ENCODE measurements at regions not wholly inside any gene's neighbourhood (a gene's known extent, or its start where the extent isn't known, plus 50 kb on each side); places are given as distances from the start of the nearest gene placed in this dataset.

DNA sequence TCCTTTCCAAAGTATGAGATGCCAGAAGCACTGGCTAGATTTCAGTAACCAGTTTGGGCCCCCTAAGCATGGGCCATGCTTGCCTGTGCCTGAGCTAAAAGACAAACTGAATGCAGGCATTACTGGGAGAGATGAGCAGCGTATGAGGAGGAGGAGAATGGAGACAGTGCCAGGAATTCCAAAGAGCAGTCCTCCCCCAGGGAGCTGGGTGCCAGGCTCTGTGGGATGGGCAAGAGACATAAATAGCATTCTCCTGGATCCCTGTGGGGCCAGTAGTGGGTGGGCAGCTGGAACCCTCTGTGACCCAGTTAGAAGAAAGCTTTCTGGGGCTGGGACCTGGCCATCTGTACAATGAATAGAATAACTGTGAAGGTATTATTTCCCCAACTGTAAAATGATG lies 235.6 kb downstream of the KCNA4 start:
- peak; percentile 40 for DNase-seq (ENCODE audit: low spot score)

DNA sequence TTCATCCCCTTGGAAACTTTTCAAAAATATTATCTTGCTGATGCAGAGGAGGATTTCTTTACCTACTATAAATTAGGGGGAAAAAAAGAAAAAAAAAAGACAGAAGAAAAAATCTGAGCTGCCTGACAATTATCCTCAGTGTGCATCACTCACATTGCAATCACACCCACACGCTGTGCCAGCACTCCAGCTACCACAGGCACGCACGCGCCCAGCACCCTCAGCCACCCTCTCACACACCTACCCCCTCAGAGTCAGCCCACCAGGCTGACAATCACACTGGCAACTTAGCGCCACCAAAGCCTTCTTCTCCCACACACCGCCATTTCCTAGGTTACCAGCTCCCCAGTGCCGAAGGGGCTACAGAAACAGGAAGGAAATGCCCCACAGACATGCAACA lies 236.1 kb downstream of the KCNA4 start:
- peak; percentile 53 for DNase-seq (ENCODE audit: low spot score)

- no peak for DNase-seq (ENCODE audit: low spot score)
These were observed 243.1 kb downstream of the KCNA4 start for GRCh38 chr11:29773656-29774264.

DNA sequence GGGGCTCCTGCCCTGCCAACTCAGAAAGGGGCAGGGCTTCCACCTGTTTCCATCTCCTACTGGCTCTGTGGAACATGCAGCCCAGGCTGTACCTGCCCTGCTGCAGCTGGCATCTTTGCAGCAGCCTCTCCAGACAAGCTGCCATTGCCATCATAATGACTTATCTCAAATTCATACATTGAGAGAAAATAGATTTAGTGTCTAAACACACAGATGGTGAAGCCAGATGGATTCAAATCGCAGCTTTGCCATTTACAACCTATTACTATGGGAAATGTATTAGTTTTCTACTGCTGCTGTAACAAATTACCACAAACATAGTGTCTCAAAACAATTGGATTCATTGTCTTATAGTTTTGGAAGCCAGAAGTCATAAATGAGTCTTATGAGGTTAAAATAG lies 260.0 kb downstream of the KCNA4 start:
- DNase-seq (ENCODE audit: low spot score) = no peak

- no peak for DNase-seq (ENCODE audit: low spot score)
These were observed 261.4 kb downstream of the KCNA4 start for GRCh38 chr11:29755474-29755873.

GRCh38 chr11:29751618-29752017 lies 265.2 kb downstream of the KCNA4 start:
- DNase-seq (ENCODE audit: low spot score) = no peak

DNA sequence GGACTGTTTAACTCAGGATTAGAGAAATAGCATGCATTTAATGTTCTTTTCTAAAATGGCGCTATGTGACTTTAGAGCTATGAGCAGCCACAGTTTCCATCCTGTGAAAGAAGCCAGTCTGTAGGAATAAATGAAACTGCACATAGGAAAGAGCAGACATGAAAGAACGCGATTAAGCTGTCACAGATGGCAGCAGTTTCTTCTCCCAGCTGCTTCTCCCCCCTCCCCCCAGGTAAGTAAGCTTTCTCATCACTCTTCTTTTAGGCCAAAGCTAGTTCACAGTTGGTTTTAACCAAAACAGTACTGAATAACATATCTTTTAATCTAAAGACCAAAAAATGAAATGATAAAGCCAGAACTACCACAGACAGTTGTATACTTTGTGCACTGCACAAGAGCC lies 266.4 kb downstream of the KCNA4 start:
- DNase-seq (ENCODE audit: low spot score) = no peak

- no peak for DNase-seq (ENCODE audit: low spot score)
These were observed 282.5 kb downstream of the KCNA4 start for GRCh38 chr11:29734287-29734686.

- DNase-seq (ENCODE audit: low spot score) = no peak
These were observed 303.0 kb downstream of the KCNA4 start for GRCh38 chr11:29713831-29714320.

GRCh38 chr11:29712616-29713015 lies 304.2 kb downstream of the KCNA4 start:
- DNase-seq (ENCODE audit: low spot score) = no peak

DNA sequence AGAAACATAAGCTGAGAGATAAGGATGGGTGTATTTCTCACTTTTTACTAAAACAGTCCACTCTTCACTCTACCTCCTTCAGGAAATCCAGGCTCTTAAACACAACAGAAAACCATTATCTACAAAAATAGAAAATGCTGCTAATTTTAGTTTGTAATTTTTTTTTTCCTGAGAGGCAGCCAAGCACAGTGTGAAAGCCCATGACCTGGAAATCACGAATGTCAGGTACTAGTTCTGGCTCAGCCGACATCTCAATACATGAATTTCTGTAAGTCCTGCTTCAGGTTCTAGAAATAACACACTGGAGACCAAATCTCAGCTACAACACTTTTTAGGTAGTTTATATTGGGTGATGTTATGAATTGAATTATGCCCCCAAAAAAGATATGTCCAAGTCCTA lies 308.9 kb downstream of the KCNA4 start:
- DNase-seq (ENCODE audit: low spot score) = no peak

GRCh38 chr11:29685361-29685760 lies 331.5 kb downstream of the KCNA4 start:
- DNase-seq (ENCODE audit: low spot score) = no peak

DNA sequence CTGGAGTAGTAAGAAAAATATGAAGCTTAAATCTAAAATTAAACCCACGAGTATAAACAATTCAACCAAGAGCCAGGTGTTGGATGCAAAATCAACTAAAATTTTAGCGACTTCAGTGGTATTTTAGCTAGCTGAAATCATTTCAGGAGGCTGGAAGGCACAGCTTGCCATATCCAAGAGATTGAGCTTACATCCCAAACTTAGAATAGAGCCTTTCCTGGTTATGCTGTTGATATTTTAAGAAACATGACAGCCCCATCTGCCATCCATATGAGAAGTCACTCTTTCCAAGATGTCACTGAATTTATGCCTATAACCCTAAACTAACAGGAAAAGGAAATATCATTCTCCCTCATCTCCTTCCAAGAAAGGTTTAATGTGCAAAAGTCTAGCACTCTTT lies 334.0 kb downstream of the KCNA4 start:
- DNase-seq (ENCODE audit: low spot score) = no peak

DNA sequence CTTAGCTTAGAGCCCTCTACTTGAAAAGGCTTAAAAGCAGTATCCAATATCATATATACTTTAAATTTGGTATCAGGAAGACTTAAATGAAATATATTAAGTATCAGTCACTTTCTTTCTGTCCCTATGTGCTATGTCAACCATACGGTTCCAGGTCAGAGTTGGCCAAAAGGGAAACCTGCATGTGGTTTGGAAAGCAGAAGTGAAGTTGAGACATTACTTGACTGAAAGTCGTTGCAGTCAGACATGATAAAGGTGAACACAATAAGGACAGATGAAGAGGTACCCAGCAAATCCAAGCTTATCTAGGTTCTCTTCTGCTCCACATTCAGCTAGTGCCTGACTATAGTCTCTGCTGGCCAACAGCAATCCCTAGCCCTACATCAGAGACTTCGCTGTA lies 336.8 kb downstream of the KCNA4 start:
- no peak for DNase-seq (ENCODE audit: low spot score)

- DNase-seq (ENCODE audit: low spot score) = no peak
These were observed 339.8 kb downstream of the KCNA4 start for GRCh38 chr11:29676993-29677392.

- DNase-seq (ENCODE audit: low spot score) = no peak
These were observed 347.5 kb downstream of the KCNA4 start for GRCh38 chr11:29669310-29669709.

- no peak for DNase-seq (ENCODE audit: low spot score)
These were observed 359.1 kb downstream of the KCNA4 start for GRCh38 chr11:29657709-29658108.

DNA sequence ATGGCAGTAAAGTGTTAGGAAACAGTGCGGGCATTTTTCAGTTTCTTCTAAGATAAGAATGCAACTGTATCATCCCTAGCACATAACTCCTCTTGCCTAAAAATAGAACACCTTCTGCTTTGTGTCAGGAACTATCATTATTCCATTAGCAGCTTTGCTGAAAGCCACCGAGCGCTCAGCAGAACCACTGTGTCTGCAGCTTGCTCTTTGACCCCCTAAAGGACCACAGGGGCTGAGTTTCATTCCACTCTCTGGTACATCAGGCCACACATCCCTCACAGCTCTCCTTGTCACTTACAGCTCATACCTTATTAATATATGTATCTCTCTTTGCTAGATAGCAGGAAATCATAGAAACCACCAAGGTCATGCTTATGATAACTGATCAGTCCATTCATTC lies 360.2 kb downstream of the KCNA4 start:
- DNase-seq (ENCODE audit: low spot score) = no peak

DNA sequence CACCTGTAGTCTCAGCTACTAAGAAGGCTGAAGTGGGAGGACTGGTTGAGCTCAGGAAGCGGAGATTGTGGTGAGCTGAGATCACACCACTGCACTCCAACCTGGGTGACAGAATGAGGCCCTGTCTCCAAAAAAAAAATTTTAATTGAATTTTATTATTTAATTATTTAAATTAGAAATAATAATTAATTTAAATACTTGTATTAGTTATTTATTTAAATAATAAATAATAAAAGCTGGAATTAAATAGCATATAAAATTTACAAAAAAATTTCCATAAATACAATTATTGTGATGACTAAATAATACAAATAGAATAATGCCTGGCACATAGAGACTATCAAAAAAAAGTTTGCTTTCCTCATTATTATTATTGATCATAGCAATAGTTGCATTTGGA lies 371.5 kb downstream of the KCNA4 start:
- no peak for DNase-seq (ENCODE audit: low spot score)

GRCh38 chr11:29641201-29641600 lies 375.6 kb downstream of the KCNA4 start:
- DNase-seq (ENCODE audit: low spot score) = no peak

GRCh38 chr11:29634744-29635143 lies 382.1 kb downstream of the KCNA4 start:
- no peak for DNase-seq (ENCODE audit: low spot score)

GRCh38 chr11:29634244-29634643 lies 382.6 kb downstream of the KCNA4 start:
- no peak for DNase-seq (ENCODE audit: low spot score)

DNA sequence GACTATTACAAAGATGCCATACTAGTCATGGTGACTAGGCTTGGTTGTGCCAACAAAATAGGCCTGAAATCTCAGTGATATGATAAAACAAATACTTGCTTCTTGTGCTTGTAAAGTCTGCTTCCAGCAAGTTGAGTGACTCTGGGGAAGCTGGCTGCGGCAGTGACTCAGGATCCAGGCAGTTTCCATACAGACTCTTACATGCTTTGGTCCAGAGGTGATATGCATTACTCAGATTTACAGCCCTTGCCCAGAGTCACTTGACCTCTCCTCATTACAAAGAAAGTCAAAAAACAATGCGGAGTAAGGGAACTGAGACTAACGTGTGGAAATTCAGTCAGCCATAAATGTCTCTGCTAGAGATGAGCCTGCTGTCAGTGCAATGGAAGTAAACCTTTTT lies 387.5 kb downstream of the KCNA4 start:
- DNase-seq (ENCODE audit: low spot score) = no peak

DNA sequence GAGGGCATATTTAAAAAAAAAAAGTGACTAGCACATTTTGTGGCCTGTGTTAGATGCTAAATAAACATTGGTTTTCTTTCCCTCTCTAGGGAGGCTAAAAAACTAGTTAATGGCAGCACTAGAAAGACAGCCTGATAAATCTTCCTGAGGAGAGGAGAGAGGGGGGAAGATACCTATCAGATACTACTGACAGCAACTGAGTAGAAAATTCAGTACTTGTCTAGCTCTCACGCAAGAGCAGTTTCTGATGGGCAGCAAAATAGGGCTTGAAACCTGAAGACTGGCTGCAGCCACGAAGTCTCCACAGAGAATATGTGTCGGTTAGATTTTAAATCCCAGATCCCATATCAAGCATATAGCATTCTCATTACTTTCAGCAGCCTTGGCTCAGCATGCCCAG lies 388.2 kb downstream of the KCNA4 start:
- no peak for DNase-seq (ENCODE audit: low spot score)

- DNase-seq (ENCODE audit: low spot score) = no peak
These were observed 389.3 kb downstream of the KCNA4 start for GRCh38 chr11:29627541-29627940.

Measured in COLO829 (cell line).